Activated naive CD8-positive, alpha-beta T cell treated with anti-CD3 and anti-CD28 coated beads, Interleukin-2, amount 10 ng/mL, durations not matched to agents 7 days and 5 days (primary cell): ENCODE measurements at regions not wholly inside any gene's neighbourhood (a gene's known extent, or its start where the extent isn't known, plus 50 kb on each side); places are given as distances from the start of the nearest gene placed in this dataset.

Source experiments
- ATAC-seq: fragments of 150-1000 bp; cut with Tn5 transposase; one replicate; pipeline ENCODE4 v1.10.0; 2021; ENCODE audit warnings: low read depth, moderate library complexity
- POLR2A ChIA-PET: fragments of 350-600 bp; sonication (Branson Sonifier 250); formaldehyde crosslinking; loops from one replicate; lab custom pipeline; 2021; ENCODE audit warnings: antibody characterized with exemption; lab: Charles Lee
- DNase-seq: peaks from one replicate; pipeline ENCODE4 v3.0.0; 2021
- H3K27ac Mint-ChIP-seq: one replicate; pipeline ENCODE4 v1.8.0; 2022; ENCODE audit warnings: mild to moderate bottlenecking, mixed read lengths
- H3K27me3 Mint-ChIP-seq: one replicate; pipeline ENCODE4 v1.8.0; 2022; ENCODE audit warnings: mild to moderate bottlenecking, moderate library complexity, mixed read lengths
- H3K36me3 Mint-ChIP-seq: one replicate; pipeline ENCODE4 v1.8.0; 2021; ENCODE audit warnings: mild to moderate bottlenecking, mixed read lengths
- H3K4me1 Mint-ChIP-seq: one replicate; pipeline ENCODE4 v1.8.0; 2021; ENCODE audit warnings: mixed read lengths
- H3K4me3 Mint-ChIP-seq: one replicate; pipeline ENCODE4 v1.8.0; 2022; ENCODE audit warnings: mild to moderate bottlenecking, moderate library complexity, mixed read lengths
- H3K9me3 Mint-ChIP-seq: one replicate; pipeline ENCODE4 v1.8.0; 2021; ENCODE audit warnings: mixed read lengths

DNA sequence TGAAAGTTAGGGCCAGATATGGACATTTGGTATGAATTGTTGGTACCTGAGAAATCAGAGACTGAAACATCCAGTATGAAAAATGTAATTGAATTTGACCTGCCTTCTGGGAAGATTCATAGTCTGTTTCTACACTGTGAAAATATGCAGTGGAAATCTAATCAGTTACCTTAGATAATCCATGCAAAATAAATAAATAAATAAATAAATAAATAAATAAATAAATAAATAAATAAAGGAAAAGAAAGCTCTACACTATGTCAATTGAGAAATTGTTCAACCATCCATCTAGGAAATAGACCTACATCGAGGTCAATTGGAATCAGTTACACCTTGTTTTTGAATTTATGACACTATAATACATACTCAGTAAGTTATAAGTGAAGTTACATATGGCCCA, 252.3 kb downstream of the VGLL3 start:
- H3K27me3 Mint-ChIP-seq, result no peaks in the 10 kb centered on the region
- no peak overlapping the region for H3K27ac Mint-ChIP-seq
- no peaks in the 10 kb centered on the region for H3K9me3 Mint-ChIP-seq
- H3K4me3 Mint-ChIP-seq, result no peak overlapping the region
- DNase-seq (no peak), ATAC-seq (no peak)
- POLR2A ChIA-PET, result no interaction called here
- H3K4me1 Mint-ChIP-seq, result no peaks in the 10 kb centered on the region
- H3K36me3 Mint-ChIP-seq, result no peaks in the 10 kb centered on the region

- Mint-ChIP-seq H3K27ac (no peak overlapping the region), H3K4me3 (no peak overlapping the region), H3K4me1 (no peaks in the 10 kb centered on the region), H3K27me3 (no peaks in the 10 kb centered on the region), H3K9me3 (no peaks in the 10 kb centered on the region), H3K36me3 (no peaks in the 10 kb centered on the region)
- POLR2A ChIA-PET, result no interaction called here
- DNase-seq (no peak), ATAC-seq (no peak)
These were observed 253.4 kb downstream of the VGLL3 start for GRCh38 chr3:86737517-86737916.

- POLR2A ChIA-PET, result no interaction called here
- Mint-ChIP-seq H3K9me3 (no peaks in the 10 kb centered on the region), H3K27me3 (no peaks in the 10 kb centered on the region), H3K4me3 (no peak overlapping the region), H3K4me1 (no peaks in the 10 kb centered on the region), H3K36me3 (no peaks in the 10 kb centered on the region), H3K27ac (no peak overlapping the region)
- ATAC-seq (no peak), DNase-seq (no peak)
These were observed 257.7 kb downstream of the VGLL3 start for GRCh38 chr3:86733257-86733656.

GRCh38 chr3:86731501-86731901, 259.4 kb downstream of the VGLL3 start:
- DNase-seq (no peak), ATAC-seq (no peak)
- Mint-ChIP-seq H3K4me1 (no peaks in the 10 kb centered on the region), H3K4me3 (no peak overlapping the region), H3K36me3 (no peaks in the 10 kb centered on the region), H3K27me3 (no peaks in the 10 kb centered on the region), H3K27ac (no peak overlapping the region), H3K9me3 (no peaks in the 10 kb centered on the region)
- POLR2A ChIA-PET, result interaction anchor here (0.6 kb wide), 1 partner anchor 86 kb away, joined by 3 read pairs; no protein-coding TSS in a partner anchor

- DNase-seq (no peak), ATAC-seq (no peak)
- Mint-ChIP-seq H3K27ac (no peak overlapping the region), H3K4me3 (no peak overlapping the region), H3K27me3 (no peaks in the 10 kb centered on the region), H3K4me1 (no peaks in the 10 kb centered on the region), H3K36me3 (no peaks in the 10 kb centered on the region), H3K9me3 (peaks cover 4% of the 10 kb centered on the region)
- POLR2A ChIA-PET, result no interaction called here
These were observed 267.5 kb downstream of the VGLL3 start for GRCh38 chr3:86723433-86723832.

DNA sequence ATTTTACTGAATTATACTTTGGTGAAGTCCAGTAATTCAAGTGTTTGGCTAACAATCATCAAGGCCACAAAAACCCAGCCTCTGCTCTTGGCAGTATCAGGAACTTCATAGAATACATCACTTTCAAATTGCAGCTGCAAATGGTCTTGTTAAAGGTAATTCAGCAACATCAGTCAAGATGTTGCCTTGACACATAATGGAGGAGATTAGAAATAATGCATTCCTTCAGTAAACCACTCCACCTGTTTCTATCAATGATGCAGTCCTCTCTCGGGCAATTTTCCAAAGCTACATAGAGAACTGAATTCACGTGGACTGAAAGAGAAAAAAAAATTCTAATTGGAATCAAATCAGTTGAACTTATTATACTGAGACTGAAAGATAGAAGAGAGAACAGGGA, 279.3 kb downstream of the VGLL3 start:
- DNase-seq, result no peak
- no peak for ATAC-seq
- POLR2A ChIA-PET, result no interaction called here
- no peak overlapping the region for H3K27ac Mint-ChIP-seq
- no peak overlapping the region for H3K4me3 Mint-ChIP-seq
- H3K27me3 Mint-ChIP-seq, result no peaks in the 10 kb centered on the region
- H3K9me3 Mint-ChIP-seq, result peaks cover 2% of the 10 kb centered on the region
- H3K36me3 Mint-ChIP-seq, result no peaks in the 10 kb centered on the region
- H3K4me1 Mint-ChIP-seq, result no peaks in the 10 kb centered on the region

DNA sequence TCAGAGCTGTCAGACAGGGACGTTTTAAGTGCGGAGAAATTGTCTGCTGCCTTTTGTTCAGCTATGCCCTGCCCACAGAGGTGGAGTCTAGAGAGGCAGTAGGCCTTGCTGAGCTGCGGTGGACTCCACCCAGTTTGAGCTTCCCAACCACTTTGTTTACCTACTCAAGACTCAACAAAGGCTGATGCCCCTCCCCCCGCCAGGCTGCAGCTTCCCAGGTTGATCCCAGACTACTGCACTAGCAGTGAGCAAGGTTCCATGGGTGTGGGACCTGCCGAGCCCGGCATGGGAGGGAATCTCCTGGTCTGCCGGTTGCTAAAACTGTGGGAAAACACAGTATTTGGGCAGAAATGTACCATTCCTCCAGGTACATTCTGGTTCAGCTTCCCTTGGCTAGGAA, 282.1 kb downstream of the VGLL3 start:
- POLR2A ChIA-PET, result no interaction called here
- Mint-ChIP-seq H3K9me3 (no peaks in the 10 kb centered on the region), H3K27ac (no peak overlapping the region), H3K4me1 (no peaks in the 10 kb centered on the region), H3K4me3 (no peak overlapping the region), H3K36me3 (no peaks in the 10 kb centered on the region), H3K27me3 (no peaks in the 10 kb centered on the region)
- DNase-seq (no peak), ATAC-seq (no peak)

- POLR2A ChIA-PET, result no interaction called here
- H3K9me3 Mint-ChIP-seq, result peaks cover 1% of the 10 kb centered on the region
- H3K27ac Mint-ChIP-seq, result no peak overlapping the region
- no peaks in the 10 kb centered on the region for H3K36me3 Mint-ChIP-seq
- H3K4me1 Mint-ChIP-seq, result no peaks in the 10 kb centered on the region
- DNase-seq (no peak), ATAC-seq (no peak)
- H3K27me3 Mint-ChIP-seq, result no peaks in the 10 kb centered on the region
- no peak overlapping the region for H3K4me3 Mint-ChIP-seq
These were observed 288.5 kb downstream of the VGLL3 start for GRCh38 chr3:86702381-86702958.

DNA sequence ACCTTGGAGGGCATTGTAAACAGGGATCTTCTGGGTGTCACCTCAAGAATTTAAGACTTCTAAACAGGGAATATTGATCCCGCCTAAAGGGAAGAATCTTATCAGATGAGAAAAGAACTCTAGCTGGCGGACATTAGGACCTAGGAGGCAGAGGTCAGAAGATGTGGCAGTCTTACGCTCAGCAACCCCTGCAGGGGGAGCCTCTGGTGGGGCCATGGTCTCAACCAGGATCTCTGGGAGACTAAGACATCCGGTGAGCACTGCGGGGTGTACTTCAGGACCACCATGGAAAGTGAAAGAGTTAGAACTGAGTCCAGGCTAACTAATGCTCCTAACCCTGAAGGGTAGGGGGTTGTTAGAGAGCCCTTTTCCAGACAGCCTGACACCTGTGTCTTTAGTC, 295.2 kb downstream of the VGLL3 start:
- Mint-ChIP-seq H3K4me3 (no peak overlapping the region), H3K27me3 (no peaks in the 10 kb centered on the region), H3K9me3 (peaks cover 1% of the 10 kb centered on the region), H3K27ac (no peak overlapping the region), H3K4me1 (no peaks in the 10 kb centered on the region), H3K36me3 (no peaks in the 10 kb centered on the region)
- ATAC-seq (no peak), DNase-seq (no peak)
- POLR2A ChIA-PET, result no interaction called here

GRCh38 chr3:86673991-86674390, 317.0 kb downstream of the VGLL3 start:
- Mint-ChIP-seq H3K9me3 (no peaks in the 10 kb centered on the region), H3K27ac (no peak overlapping the region), H3K36me3 (no peaks in the 10 kb centered on the region), H3K27me3 (no peaks in the 10 kb centered on the region), H3K4me3 (no peak overlapping the region), H3K4me1 (no peaks in the 10 kb centered on the region)
- POLR2A ChIA-PET, result no interaction called here
- DNase-seq (no peak), ATAC-seq (no peak)

DNA sequence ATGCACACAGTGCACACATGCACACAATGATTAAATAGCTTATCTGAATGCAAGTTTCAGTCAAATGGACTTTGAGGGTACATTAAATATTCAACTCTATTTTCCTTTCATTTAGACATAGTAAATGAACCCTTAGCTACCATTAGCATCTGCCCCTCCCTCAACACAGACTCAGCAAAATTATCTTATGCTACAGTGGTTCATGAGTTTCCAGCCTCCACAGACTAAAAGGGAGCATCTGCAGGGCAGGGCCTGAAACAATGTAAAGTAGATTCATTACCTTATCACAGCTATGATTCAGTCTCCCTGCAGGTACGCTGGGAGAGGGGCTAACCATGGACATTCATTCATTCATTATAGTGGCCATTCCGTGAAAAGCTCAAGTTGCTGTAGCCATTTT, 329.1 kb downstream of the VGLL3 start:
- POLR2A ChIA-PET, result no interaction called here
- Mint-ChIP-seq H3K4me1 (no peaks in the 10 kb centered on the region), H3K27me3 (no peaks in the 10 kb centered on the region), H3K27ac (no peak overlapping the region), H3K9me3 (peaks cover 3% of the 10 kb centered on the region), H3K36me3 (no peaks in the 10 kb centered on the region), H3K4me3 (no peak overlapping the region)
- ATAC-seq (no peak), DNase-seq (no peak)

DNA sequence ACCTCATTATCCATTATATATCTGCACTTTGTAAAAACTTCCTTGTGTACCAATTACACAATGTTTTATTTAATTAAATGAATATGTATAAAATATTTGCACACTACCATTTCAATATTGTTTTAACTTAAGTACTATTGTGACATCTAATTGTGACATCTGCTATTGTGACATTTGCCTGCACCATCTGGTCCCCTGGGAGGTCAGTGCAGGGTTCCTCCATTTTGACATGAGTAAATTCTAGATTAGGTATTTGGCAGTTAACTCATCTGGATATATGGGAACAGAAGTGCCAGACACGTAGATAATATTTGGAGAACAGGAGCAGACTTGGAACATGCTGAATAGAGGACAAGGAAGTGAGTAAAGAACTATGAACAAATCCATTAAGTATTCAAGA, 332.1 kb downstream of the VGLL3 start:
- ATAC-seq, result no peak
- no peak overlapping the region for H3K4me3 Mint-ChIP-seq
- no peaks in the 10 kb centered on the region for H3K9me3 Mint-ChIP-seq
- H3K27ac Mint-ChIP-seq, result no peak overlapping the region
- no peaks in the 10 kb centered on the region for H3K4me1 Mint-ChIP-seq
- no peaks in the 10 kb centered on the region for H3K36me3 Mint-ChIP-seq
- no peaks in the 10 kb centered on the region for H3K27me3 Mint-ChIP-seq
- no peak for DNase-seq
- POLR2A ChIA-PET, result no interaction called here

DNA sequence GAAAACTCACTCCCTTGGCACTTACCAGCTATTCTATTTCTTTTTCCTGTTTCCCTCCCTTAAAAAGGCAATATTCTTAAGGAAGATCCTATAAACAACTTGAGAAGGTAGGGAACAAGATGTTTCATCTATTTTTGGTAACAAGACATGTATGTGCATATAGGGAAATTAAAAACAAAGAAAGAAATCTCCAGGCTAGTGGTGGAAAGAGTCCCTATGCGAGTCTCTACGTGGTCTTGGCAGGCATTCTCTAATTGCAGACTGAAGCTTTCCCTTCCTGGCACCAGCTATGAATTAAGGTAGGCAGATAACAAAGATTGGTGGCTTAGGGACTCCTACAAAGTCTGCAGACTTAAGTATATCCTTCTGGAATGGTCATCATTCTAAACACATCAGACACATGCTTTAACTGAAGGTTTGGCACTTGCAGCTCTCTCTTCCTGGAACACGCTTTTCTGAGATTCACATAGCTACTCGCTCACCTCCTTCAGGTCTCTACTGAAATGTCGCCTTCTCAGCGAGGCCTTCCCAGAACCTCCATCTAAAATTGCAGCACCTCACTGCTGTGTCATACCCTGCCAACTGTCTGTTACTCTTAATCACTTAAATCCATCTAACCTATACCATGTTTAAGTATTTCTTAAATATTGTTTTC, 336.0 kb downstream of the VGLL3 start:
- POLR2A ChIA-PET, result no interaction called here
- ATAC-seq, result no peak
- Mint-ChIP-seq H3K36me3 (no peaks in the 10 kb centered on the region), H3K27ac (no peak overlapping the region), H3K27me3 (no peaks in the 10 kb centered on the region), H3K4me1 (no peaks in the 10 kb centered on the region), H3K9me3 (no peaks in the 10 kb centered on the region), H3K4me3 (no peak overlapping the region)
- no peak for DNase-seq

DNA sequence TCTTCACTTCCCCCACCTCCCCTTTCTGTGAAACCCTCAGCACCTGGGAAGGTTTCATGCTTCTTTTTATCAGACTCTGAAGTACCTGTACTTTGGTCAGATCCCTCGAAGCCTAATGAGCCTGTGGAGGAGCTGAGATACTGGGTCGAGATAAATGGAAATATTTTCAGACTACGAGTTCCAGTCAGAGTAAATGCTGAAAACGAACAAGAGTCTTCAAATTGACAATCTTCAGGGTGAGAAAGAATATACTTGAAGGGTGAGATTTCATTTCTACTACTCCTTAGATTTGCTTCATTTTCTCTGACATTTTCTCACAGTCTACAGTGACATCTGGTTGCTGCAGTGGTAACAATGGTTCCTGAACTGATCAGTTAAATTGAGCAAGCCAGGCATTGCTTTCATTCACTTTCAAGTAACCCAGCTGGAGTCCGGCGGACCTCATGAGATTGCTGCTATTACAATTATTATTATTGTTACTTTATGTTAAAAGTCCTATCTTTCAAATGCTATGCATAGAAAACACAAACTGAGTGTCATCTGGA, 337.2 kb downstream of the VGLL3 start:
- Mint-ChIP-seq H3K27ac (no peak overlapping the region), H3K9me3 (no peaks in the 10 kb centered on the region), H3K27me3 (no peaks in the 10 kb centered on the region), H3K4me1 (no peaks in the 10 kb centered on the region), H3K4me3 (no peak overlapping the region), H3K36me3 (no peaks in the 10 kb centered on the region)
- DNase-seq, result no peak
- POLR2A ChIA-PET, result no interaction called here
- ATAC-seq, result no peak
